ENCODE measurements at regions not wholly inside any gene's neighbourhood (a gene's known extent, or its start where the extent isn't known, plus 50 kb on each side); places are given as distances from the start of the nearest gene placed in this dataset.

- no peak for DNase-seq
These were observed 203.4 kb upstream of the BMPER start for GRCh38 chr7:33701927-33702326.

GRCh38 chr7:33702514-33703054 is 202.8 kb upstream of the BMPER start:
- DNase-seq, result no peak

DNA sequence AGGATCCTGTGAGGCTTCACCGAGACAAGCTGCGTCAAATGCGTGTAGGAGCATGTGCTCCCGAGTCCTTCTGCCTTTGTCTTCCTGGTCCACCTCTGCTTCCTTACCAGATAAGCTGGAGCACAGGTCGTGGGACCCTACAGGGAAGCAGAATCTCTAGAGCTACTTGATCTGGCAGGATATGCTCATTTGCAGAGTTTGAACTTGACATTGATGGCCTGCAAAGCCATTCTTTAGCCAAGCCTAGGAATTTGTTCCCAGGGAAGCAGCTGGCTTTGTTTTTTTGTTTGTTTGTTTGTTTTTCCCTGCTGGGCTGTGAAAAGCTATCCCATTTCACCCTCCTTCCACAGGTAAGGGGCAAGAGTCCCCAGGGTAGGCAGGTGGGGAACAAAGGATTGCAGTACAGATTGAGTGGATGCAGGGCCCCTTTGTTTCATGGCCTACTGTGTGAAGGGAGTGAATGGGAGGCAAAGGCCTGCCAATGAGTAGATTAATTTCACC is 200.0 kb upstream of the BMPER start:
- DNase-seq, result no peak

GRCh38 chr7:33706186-33706585 is 199.2 kb upstream of the BMPER start:
- DNase-seq, result no peak

DNA sequence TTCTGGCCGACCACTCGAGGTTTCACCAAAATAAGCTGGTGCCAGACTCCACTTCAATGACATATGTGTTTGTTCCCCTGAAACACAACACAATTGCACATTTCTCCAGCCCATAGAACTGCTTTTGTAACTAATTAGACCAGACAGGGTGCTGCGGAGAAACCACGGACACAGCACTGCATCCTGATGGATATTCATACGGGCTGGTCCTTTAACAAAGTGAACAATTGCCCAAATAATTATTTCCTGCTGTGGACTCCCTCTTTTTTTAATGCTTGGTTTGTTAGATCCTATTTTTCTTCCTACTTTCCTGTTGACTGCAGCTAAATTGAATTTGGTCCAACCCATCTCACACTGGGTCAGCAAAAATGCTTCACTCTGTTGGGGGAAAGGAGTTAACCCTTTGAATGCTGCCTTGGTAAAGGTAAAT is 198.6 kb upstream of the BMPER start:
- no peak for DNase-seq

DNA sequence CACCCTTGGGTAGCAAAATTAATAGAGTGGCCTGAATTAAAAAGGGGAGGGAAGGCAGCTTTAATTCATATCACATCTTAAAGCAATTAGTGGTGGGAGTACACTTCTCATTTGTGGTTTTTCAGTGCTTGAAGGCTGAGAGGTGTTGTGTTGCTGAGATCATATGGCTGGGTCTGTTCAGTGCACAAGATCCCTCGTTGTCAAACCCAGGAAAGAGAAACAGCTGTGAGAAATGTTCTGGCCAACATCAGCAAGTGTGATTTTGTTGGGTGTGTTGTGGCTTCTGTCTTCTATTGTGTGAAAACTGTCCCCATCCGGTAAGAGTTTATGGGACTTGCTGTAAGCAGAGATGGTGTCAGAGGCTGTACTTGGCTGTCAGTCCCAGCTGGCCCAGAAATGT is 197.9 kb upstream of the BMPER start:
- DNase-seq, result no peak

GRCh38 chr7:33710608-33711007 is 194.7 kb upstream of the BMPER start:
- no peak for DNase-seq

- DNase-seq, result no peak
These were observed 193.9 kb upstream of the BMPER start for GRCh38 chr7:33711231-33712019.

- DNase-seq, result no peak
These were observed 193.3 kb upstream of the BMPER start for GRCh38 chr7:33712020-33712414.

DNA sequence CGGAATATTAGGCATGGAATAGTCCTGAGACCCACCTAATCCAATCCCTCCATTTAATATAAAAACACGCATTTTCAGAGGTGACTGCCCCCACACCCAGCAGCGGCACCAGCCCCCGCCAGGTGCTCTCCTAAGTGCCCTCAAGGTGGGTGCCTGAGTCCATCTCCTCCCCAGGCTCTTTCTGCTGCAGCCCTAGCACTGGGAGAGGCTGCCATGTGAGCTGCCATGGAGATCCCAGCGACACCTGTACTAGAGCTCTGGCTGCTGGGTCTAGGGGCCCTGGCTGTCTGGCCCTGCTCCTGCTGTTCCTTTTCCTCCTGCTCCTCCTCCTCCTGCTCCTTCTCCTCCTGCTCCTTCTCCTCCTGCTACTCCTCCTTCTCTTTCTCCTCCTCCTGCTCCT is 191.1 kb upstream of the BMPER start:
- DNase-seq, result no peak

- peak; percentile 36 for DNase-seq
These were observed 188.5 kb upstream of the BMPER start for GRCh38 chr7:33716581-33717477.

- no peak for DNase-seq
These were observed 186.2 kb upstream of the BMPER start for GRCh38 chr7:33719059-33719581.

DNA sequence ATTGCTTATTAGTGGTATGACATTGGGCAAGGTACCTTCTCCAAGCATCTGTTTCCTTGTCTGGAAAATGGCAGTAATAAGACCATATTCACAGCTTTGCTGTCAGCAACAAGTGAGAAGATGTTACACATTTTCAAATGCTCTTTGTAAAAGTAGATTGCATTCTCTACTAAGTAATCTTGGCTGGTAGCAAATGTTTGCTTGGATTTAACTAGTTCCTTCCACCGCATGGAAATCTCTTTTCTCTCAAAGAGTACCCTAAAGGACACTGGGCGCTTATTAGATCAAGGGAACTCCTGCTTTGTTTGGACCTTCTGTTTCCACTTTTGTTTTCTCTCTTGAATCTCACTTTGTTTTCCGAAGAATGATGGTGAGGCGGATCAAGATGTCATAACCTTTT is 185.2 kb upstream of the BMPER start:
- DNase-seq, result no peak

DNA sequence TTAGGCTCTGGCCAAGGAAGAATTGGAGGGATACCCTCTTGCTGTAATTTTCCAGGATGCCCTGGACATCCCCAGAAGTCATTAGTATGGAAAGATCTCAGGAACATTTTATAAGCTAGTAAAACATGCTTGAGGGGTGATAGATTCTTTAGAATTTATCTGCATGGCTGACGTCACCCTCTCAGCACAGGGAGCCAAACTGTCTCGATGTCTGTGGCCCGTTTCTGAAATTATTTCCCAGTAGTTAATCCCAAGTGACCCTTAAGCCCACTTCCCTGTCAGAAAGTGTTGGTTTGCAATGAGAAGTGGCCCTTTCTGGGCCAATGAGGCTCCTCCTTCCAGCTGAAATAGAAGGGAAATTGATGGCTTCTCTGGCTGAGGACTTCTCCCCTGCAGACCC is 184.5 kb upstream of the BMPER start:
- DNase-seq, result no peak

DNA sequence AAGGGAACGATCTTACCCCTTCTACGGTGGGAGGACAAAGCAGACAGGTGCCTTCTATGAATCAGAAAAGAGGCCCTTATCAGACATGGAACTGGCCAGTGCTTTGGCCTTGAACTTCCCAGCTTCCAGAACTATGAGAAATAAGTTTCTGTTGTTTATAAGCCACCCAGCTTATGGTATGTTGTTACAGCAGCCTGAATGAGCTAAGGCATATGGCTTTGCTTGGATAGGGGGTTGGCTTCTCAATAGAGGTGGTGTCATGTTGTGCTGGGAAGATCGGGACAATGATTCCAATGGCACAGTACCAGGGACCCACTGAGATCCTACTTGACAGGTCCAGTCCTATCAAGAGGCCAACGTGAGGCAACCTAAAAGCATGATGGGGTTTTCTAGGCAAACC is 183.4 kb upstream of the BMPER start:
- no peak for DNase-seq

DNA sequence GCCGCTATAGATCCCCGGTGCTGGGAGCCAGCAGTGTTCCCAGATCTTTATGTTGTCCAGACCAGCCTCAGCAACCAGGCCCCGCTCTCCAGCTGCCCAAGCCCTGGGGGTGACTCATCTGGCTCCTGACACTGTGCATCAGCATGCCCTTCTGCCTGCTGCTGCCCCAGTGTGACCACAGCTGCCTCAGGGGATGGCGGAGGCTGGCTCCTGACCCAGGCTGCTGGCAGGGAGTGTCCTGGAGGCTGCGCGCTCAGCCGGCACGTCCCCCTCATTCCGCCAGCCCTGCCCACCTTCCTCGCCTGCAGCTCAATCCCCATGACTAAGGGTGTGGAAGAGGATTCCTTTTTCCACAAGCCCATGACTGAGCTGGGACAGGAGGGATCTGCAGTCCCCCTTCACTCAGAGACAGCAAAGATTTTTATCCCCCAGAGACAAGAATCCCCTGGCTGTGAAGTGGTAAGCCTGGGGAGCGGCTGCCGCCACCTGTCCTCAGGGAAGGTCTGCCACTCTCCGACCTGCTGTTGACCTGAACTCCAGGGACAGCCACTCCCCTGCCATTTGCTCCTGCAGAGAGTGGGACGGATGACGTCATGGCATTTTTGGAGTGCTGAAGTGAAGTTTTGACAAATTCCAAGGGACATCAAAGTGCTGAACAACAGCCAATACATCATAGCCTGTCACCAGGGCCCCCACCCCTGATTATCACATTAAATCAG is 182.8 kb upstream of the BMPER start:
- DNase-seq, result no peak

- DNase-seq, result no peak
These were observed 181.1 kb upstream of the BMPER start for GRCh38 chr7:33724201-33724600.

DNA sequence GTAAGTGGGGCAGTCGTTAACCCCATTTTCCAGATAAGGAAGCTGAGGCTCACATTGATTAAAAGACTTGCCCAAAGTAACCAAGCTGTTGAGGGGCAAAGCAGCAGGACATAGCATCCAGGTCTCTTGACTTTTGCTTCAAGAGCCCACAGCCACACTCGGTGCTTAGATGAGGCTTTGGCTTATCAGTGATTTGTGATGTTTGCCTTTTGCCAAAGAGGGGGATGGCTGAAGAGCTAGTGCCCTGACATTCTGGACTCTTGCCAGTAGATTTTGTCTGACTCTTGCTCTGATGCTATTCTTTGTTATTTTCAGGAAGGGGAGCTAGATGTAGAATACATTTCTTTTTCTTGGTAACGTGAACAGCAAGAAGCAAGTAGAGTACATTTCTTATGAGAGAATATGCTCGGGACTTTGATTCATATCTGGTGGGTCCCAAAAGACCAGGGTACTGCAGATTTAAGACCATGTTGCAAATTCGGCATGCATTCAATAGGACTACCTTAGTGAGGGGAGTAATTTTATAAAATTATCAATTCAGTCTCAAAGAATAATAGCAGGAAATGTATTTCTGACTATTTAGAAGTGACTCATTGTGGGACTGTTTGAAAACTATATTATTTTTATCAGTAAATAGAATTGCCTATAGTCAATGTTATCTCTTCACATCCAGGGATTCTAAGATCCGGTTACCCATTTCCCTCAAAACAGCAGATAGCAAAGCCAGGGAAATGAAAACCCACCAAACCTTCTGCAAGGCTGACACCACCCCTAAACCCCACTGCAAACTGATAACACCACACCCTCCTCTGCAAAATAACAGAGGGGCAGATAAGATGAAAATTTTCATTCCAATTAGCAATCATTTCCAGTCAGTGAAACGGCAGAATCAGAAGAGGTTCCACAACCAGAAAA is 180.0 kb upstream of the BMPER start:
- DNase-seq, result no peak

- no peak for DNase-seq
These were observed 178.8 kb upstream of the BMPER start for GRCh38 chr7:33726582-33726981.

DNA sequence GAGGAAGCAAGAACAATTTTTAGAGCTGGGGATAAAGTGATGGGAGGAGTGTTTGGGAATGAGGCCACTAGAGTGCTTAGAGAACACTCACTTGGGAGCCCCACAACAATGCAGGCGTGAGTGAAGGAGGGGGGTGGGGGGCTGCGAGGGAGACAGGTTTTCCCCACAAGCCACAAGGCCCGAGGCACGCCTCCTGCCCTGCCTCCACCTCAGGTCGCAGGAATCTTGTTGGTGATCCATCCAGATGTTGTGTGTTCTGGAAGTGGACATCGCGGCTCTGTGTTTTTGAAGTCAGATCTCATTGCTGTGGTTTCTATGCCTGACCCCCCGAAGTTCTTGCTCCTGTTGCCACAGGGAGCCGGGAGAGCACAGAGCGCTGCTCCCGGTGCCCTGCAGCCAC is 178.0 kb upstream of the BMPER start:
- no peak for DNase-seq

- DNase-seq, result no peak
These were observed 176.3 kb upstream of the BMPER start for GRCh38 chr7:33728873-33729551.
